Subcutaneous abdominal adipose tissue (tissue), 5 donors: ENCODE measurements at regions not wholly inside any gene's neighbourhood (a gene's known extent, or its start where the extent isn't known, plus 50 kb on each side); places are given as distances from the start of the nearest gene placed in this dataset.
A peak's percentile ranks its signal among the peaks of the same experiment; 100 is the strongest.

ENCODE experiments used
- H3K27ac ChIP-seq: one replicate; pipeline ENCODE4 v1.7.0; 2013; ENCODE audit warnings: low read depth, mild to moderate bottlenecking, inconsistent platforms, low read length, moderate library complexity
- H3K27me3 ChIP-seq, 5 donors: one replicate each; pipeline ENCODE4 v1.7.0; 2013; ENCODE audit warnings: low read length in 5 of 5, inconsistent platforms in 1 of 5; ENCODE audit not compliant: control insufficient read depth in 5 of 5, insufficient read depth in 4 of 5
- H3K36me3 ChIP-seq, 5 donors: one replicate each; pipeline ENCODE4 v1.7.0; 2013; ENCODE audit warnings: low read length in 5 of 5; ENCODE audit not compliant: control insufficient read depth in 5 of 5, insufficient read depth in 5 of 5
- H3K4me1 ChIP-seq, 5 donors: one replicate each; pipeline ENCODE4 v1.7.0; 2013; ENCODE audit warnings: low read length in 5 of 5, mild to moderate bottlenecking in 3 of 5, moderate library complexity in 1 of 5; ENCODE audit not compliant: control insufficient read depth in 5 of 5, insufficient read depth in 5 of 5
- H3K4me3 ChIP-seq, 5 donors: one replicate each; pipeline ENCODE4 v1.7.0; 2013; ENCODE audit warnings: low read length in 5 of 5, low read depth in 1 of 5
- H3K9ac ChIP-seq, 5 donors: one replicate each; pipeline ENCODE4 v1.7.0; 2013; ENCODE audit warnings: low read length in 5 of 5, mild to moderate bottlenecking in 4 of 5, moderate library complexity in 3 of 5
- H3K9me3 ChIP-seq, 5 donors: one replicate each; pipeline ENCODE4 v1.7.0; 2013; ENCODE audit warnings: low read length in 5 of 5; ENCODE audit not compliant: control insufficient read depth in 5 of 5
- donor health status: healthy.
- donor health status: healthy.
- donor health status: healthy.
- donor health status: healthy.
- donor health status: healthy.

DNA sequence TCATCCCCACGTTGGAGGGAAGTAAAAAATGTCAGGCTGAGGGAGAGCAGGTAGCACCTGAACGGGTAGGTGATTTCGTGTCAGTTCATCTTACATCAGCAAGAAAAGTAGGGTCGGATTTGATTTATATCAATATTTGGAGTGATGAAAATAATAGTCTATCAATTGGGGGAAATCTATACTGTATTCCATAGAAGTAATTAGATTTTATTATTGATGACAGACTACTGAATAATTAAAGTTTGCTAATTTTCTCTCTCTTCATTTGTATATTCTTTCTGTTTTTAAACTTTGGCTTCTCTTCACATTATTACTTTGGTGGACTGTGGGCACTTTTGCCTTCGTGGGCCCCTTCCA is 78.4 kb downstream of the OLIG3 start:
- H3K4me1 ChIP-seq = peaks cover 0 to 12% (median 6%) of the 10 kb centered on the region in 5 donors
- peak overlapping the region; percentile 70 for H3K27ac ChIP-seq
- no peaks in the 10 kb centered on the region for H3K27me3 ChIP-seq
- peak overlapping the region in 2 of 5 donors; percentile 52 to 60 for H3K9ac ChIP-seq
- H3K36me3 ChIP-seq = no peaks in the 10 kb centered on the region
- H3K9me3 ChIP-seq = no peaks in the 10 kb centered on the region
- H3K4me3 ChIP-seq = peak overlapping the region in 3 of 5 donors; percentile 71 to 85 (median 85)

DNA sequence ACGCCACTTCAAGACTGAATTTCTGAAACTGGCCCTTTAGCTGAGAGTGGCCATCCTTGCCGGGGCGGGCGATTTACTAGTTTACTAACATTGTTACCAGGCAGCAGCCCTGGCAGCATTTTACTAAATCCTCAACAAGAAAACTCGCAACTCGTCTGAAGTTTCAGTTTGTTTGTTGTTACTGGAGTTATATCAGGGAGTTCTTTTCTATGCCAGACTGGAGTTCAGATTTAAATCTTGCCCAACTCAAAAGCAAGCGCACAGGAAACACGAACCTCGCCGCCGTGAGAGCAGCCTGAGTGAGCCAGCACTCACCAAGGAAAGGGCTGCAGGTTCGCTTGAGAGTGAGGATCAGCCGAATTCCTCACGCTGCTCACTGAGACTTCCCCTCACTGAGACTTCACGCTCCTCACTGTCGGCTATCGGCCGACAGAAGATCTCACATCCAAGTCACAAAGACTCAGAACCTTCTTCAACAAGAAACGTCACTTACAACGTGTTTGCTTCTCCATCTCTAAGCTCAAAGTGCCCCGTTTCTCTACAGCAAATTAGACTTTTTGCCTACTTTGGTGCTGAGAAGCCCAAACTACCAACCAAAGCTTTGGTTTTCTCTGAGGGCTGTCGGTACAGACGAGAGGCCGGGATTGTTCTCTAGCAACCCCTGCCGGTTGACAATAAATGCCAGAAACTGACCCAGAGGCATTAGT is 78.9 kb downstream of the OLIG3 start:
- peak overlapping the region in 4 of 5 donors; percentile 52 to 84 (median 64) for H3K9ac ChIP-seq

DNA sequence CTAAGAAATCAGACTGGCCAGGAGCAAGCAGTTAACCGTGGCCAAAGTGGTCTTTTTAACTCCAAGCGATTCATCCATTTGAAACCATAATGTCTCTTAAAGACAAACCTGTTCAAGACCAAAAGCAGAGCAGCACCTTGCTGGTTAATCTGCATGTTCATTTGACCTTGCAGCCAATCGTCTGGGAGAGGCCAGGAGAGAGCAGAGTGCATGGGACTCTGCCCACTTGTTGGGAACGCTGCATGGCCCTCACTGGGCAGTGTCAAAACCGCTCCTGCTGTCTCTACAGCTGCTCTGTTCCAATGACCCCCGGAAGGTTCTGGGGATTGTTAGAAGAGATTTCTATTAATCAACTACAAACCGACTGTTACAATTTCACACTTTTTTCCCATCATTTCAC is 79.6 kb downstream of the OLIG3 start:
- H3K27ac ChIP-seq = peak overlapping the region; percentile 70
- peak overlapping the region in 2 of 5 donors; percentile 52 to 60 for H3K9ac ChIP-seq
- peaks cover 0 to 12% (median 6%) of the 10 kb centered on the region in 5 donors for H3K4me1 ChIP-seq
- H3K36me3 ChIP-seq = no peaks in the 10 kb centered on the region
- H3K4me3 ChIP-seq = peak overlapping the region in 1 of 5 donors; percentile 66
- H3K9me3 ChIP-seq = no peaks in the 10 kb centered on the region
- H3K27me3 ChIP-seq = no peaks in the 10 kb centered on the region

More for the DNA sequence above, 78.9 kb downstream of the OLIG3 start:
- Histone ChIP-seq H3K4me3 (peak overlapping the region; percentile 64 to 85 (median 71)), H3K9me3 (no peaks in the 10 kb centered on the region), H3K27me3 (no peaks in the 10 kb centered on the region), H3K27ac (peak overlapping the region; percentile 70), H3K36me3 (no peaks in the 10 kb centered on the region), H3K4me1 (peaks cover 0 to 12% (median 6%) of the 10 kb centered on the region in 5 donors)

DNA sequence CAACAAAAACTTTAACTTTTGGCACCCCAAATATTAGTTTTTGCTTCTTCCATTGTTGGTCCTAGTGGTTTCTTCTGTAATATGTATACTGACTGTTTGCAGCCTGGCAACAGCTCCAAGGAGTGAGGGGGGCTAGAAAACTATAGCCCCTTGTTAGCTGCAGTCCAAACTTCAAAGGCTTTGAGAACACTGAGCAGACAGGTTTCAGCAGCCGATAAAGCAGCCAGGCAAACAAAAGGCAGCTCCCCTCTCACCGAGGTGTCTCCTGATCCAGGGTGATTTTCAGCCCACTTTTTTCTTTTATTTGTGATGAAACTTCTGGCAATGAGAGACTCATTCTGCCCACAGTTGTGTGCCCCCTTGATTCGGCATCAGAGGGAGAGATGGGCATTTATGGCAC is 80.7 kb downstream of the OLIG3 start:
- H3K27ac ChIP-seq = no peak overlapping the region
- H3K27me3 ChIP-seq = no peaks in the 10 kb centered on the region
- H3K36me3 ChIP-seq = no peaks in the 10 kb centered on the region

DNA sequence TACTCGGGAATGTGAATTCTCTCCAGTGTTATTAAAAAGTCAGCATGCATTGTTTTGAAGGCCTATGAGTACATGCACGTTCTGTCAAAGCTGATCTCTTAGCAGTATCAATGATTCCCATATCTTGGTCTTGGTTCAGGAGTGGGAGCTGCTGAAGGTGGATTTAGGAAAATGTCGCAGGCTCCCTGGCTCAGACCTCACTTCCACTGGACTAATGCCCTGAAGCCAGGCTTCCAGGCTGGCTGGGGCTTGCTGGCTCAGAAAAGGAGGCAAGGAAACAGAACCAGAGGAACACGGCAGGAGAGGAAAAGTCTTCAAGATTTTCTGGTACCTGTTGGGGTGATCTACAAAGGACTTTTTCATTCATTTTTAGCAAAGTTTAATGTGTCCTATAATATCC is 81.6 kb downstream of the OLIG3 start:
- H3K27ac ChIP-seq = no peak overlapping the region
- H3K9me3 ChIP-seq = no peaks in the 10 kb centered on the region
- peaks cover 0 to 12% (median 6%) of the 10 kb centered on the region in 5 donors for H3K4me1 ChIP-seq
- no peak overlapping the region for H3K9ac ChIP-seq
- no peak overlapping the region for H3K4me3 ChIP-seq
- no peaks in the 10 kb centered on the region for H3K36me3 ChIP-seq
- H3K27me3 ChIP-seq = no peaks in the 10 kb centered on the region

More for the DNA sequence above, 80.7 kb downstream of the OLIG3 start:
- no peak overlapping the region for H3K4me3 ChIP-seq
- H3K4me1 ChIP-seq = peaks cover 0 to 12% (median 6%) of the 10 kb centered on the region in 5 donors
- H3K9me3 ChIP-seq = no peaks in the 10 kb centered on the region
- H3K9ac ChIP-seq = no peak overlapping the region

DNA sequence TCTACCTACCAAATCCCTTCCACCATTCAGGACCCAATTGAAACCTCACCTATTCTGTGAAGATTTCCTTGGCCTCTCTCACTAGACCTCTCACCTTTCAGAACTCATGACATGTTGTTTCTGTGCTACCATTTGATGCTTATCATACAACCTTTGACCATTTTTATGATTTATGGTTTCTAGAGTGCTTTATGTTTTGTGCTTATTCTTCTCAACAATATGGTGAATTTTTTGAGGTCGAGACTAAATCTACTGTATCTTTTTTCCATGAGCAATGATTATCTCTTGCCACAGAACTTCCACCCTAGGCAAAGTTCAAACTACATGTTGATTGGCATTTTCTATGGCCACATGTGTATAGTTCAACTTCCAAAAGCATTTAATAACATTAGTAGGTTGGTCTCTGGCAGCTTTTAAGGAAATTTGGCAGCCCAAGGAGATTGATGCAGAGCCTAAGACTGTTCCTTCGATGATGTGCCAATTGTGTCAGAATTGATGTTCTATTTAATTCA is 84.9 kb downstream of the OLIG3 start:
- Histone ChIP-seq H3K9me3 (no peaks in the 10 kb centered on the region), H3K27me3 (no peaks in the 10 kb centered on the region), H3K4me1 (no peaks in the 10 kb centered on the region), H3K9ac (no peak overlapping the region), H3K36me3 (no peaks in the 10 kb centered on the region), H3K4me3 (no peak overlapping the region), H3K27ac (no peak overlapping the region)

DNA sequence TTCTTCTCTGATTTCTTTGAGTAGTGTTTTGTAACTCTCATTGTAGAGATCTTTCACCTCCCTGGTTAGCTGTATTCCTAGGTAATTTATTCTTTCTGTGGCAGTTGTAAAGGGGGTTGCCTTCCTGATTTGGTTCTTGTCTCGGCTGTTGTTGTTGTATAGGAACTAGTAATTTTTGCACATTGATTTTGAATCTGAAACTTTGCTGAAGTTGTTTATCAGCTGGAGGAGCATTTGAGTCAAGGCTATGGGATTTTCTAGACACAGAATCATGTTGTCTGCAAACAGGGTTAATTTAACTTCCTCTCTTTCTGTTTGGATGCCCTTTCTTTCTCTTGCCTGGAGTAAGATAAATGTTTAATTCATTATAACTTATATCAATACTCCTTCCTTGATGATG is 86.4 kb downstream of the OLIG3 start:
- H3K4me1 ChIP-seq = no peaks in the 10 kb centered on the region
- H3K36me3 ChIP-seq = no peaks in the 10 kb centered on the region
- no peak overlapping the region for H3K27ac ChIP-seq
- H3K9ac ChIP-seq = no peak overlapping the region
- H3K9me3 ChIP-seq = no peaks in the 10 kb centered on the region
- H3K27me3 ChIP-seq = no peaks in the 10 kb centered on the region
- H3K4me3 ChIP-seq = no peak overlapping the region

DNA sequence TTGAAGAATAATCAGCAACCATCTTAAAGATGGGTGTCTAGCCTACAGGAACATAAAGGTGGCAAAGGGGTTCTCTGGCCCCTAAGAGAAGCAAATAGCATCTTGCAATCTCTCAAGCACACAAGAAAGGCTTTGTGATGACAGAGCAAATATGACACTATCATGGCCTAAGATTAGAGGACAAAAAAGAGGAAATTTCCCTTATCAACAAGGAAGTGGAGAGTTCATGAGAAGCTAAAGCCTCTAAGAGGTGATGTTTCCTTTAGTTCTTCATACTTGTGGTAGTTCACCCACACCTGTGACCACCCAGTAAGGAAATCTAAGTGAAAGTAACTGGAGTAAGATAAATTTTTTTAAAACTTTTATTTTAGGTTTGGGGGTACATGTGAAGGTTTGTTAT is 88.4 kb downstream of the OLIG3 start:
- H3K4me3 ChIP-seq = no peak overlapping the region
- H3K27me3 ChIP-seq = no peaks in the 10 kb centered on the region
- H3K4me1 ChIP-seq = no peaks in the 10 kb centered on the region
- H3K9ac ChIP-seq = no peak overlapping the region
- no peak overlapping the region for H3K27ac ChIP-seq
- no peaks in the 10 kb centered on the region for H3K9me3 ChIP-seq
- no peaks in the 10 kb centered on the region for H3K36me3 ChIP-seq

DNA sequence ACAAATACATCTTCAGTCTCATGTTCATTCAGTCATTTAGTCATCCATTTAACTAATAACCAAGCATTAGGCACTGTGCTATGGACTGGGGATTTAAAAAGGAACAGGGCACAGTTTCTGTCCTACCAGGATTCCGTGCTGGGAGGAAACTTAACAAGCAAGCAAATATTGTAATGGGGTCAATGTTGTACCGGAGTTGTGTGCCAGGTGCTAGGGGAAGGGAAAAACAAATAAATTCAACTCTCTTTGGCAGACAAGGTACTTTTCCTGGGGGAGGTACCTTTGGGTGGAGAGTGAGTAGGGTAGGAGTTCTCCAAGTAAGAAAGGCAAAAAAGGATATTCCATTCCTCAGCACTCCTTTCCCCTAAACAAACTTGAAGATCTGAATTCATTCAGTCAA is 90.3 kb downstream of the OLIG3 start:
- Histone ChIP-seq H3K27me3 (peaks cover 0 to 3% (median 0%) of the 10 kb centered on the region in 5 donors), H3K27ac (no peak overlapping the region), H3K36me3 (no peaks in the 10 kb centered on the region), H3K9me3 (no peaks in the 10 kb centered on the region), H3K4me3 (no peak overlapping the region), H3K9ac (no peak overlapping the region), H3K4me1 (no peaks in the 10 kb centered on the region)

DNA sequence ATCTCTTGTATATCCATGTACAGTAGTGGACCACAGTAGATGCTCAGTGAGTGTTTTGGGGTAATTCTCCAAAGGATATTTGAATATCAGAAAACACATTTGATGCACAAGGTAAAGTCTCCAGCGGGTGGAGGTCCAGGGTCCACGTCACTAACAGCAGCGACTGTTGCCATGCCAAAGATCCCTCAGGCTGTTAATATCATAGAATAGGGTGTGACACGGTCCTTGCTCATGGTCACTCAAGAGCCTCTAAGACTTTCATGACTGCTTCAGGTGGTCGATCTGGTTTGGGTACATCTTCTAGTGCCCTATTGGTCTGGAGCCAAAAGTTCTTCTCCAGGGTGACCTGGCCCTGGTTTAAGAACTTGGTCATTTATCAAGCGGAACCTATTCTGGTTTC is 90.8 kb downstream of the OLIG3 start:
- H3K4me3 ChIP-seq = no peak overlapping the region
- H3K4me1 ChIP-seq = no peaks in the 10 kb centered on the region
- no peaks in the 10 kb centered on the region for H3K36me3 ChIP-seq
- H3K27ac ChIP-seq = no peak overlapping the region
- H3K27me3 ChIP-seq = peaks cover 0 to 3% (median 0%) of the 10 kb centered on the region in 5 donors
- no peak overlapping the region for H3K9ac ChIP-seq
- no peaks in the 10 kb centered on the region for H3K9me3 ChIP-seq
